ENCODE measurements at regions not wholly inside any gene's neighbourhood (a gene's known extent, or its start where the extent isn't known, plus 50 kb on each side); places are given as distances from the start of the nearest gene placed in this dataset.
"Not testable (repeated sequence)": the region's sequence is repeated elsewhere in the genome, so short reads cannot be mapped to it uniquely, and the experiment has no call there.

DNA sequence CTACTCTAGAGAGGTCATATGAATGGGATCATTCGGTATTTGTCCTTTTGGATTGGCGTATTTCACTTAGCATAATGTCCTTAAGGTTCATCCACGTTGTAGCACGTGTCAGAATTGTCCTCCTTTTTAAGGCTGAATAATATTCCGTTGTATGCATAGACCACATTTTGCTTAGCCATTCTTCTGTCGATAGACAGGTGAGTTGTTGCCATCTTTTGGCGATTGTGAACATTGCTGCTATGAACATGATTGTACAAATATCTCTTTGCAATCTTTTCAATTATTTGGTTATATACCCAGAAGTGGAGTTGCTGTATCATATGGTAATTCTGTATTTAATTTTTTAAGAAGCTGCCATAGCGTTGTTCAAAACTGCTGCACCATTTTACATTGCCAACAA lies 52.4 kb upstream of the GOLGA8J start:
- DNase-seq, result no peak

DNA sequence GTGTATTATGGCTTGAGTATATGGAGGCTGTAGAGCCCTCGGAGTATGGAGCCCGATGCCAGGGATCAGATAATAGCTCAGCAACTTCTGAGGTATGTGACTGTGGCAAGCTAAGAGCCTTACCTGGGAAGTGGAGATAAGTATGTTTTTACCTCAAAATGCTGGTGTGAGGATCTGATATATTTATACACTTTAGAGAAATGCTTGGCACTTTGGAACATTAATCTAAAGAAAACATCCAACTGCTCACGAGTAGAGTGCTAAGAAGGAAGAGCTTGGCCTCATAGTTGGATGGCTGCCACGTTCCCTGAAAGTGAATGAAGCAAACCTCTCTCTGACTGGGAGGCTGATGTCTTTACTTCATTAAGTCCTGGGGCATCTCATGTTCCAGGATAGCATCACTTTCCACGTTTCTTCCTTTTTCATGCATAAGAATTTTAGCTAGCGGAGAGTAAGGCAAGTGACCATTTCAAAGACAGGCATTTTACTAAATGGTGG lies 58.9 kb upstream of the GOLGA8J start:
- no peak for DNase-seq

DNA sequence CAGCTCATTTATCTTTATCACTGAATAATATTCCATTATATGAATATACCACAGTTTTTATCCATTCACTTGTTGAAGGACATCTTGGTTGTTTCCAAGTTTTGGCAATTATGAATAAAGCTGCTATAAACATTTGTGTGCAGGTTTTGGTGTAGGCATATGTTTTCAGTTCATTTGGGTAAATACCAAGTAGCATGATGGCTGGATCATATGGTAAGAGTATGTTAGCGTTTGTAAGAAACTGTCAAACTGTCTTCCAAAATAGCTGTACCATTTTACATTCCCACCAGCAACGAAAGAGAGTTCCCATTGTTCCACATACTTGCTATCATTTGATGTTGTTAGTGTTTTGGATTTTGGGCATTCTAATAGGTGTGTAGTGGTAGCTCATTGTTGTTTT lies 72.0 kb upstream of the GOLGA8J start:
- DNase-seq, result no peak

GRCh38 chr15:30008156-30008555 lies 74.6 kb upstream of the GOLGA8J start:
- DNase-seq, result no peak

- no peak for DNase-seq
These were observed 81.2 kb upstream of the GOLGA8J start for GRCh38 chr15:30001602-30002001.

DNA sequence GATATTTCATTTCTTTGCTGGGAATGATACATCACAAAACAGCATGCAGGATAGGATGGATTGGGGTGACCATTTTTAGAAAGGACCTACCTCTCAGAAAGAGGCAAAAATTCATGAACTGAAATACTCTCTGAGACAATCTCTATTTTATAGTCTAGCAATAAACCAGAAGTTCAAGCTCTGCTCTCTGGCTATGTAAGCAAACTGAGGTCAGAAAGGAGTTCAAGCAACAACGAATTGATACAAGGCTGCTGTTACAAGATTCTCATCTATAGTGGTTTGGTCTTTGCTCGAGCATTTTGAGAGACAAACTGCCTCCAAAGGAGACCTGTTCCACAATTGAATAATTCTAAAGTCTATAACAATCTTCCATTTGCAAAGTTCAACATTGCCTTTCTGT lies 84.7 kb upstream of the GOLGA8J start:
- no peak for DNase-seq

DNA sequence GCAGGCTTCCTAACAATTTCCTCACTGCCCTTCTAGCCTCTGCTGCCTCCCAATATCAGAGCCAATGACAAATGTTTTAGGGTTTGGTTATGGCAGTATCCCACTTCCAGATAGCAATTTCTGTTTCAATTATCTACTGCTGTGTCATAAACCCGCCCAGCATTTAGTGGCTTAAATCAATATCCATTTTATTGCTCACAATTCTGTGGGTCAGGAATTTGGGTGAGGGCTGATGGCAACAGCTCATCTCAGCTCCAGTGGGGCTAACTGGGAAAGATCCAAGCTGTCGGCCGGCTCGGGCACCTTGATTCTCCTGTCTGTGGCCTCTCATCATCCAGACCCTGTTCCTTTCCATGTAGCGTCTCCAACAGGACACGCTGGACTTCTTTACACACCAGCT lies 85.3 kb upstream of the GOLGA8J start:
- DNase-seq, result no peak

GRCh38 chr15:29994284-29994683 lies 88.5 kb upstream of the GOLGA8J start:
- DNase-seq, result no peak

- DNase-seq, result no peak
These were observed 91.8 kb upstream of the GOLGA8J start for GRCh38 chr15:29990954-29991353.

DNA sequence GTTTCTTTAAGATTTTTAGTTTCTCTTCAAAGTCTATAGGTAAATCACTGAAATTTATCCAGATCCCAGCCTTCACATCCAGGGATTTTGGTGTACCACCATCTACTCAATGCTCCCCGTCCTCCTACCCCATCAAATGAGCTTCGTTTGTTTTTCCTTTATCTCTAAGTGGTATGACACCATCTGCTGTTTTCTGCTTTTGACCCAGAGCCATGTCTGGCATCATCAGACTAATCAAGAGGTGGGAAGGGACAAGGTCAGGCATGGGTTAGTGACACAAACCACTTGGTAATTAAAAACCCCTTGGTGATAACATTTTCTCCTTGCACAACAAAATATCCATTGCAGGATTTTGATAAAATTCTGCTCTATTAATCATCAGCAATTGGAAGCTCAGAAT lies 92.7 kb upstream of the GOLGA8J start:
- no peak for DNase-seq

DNA sequence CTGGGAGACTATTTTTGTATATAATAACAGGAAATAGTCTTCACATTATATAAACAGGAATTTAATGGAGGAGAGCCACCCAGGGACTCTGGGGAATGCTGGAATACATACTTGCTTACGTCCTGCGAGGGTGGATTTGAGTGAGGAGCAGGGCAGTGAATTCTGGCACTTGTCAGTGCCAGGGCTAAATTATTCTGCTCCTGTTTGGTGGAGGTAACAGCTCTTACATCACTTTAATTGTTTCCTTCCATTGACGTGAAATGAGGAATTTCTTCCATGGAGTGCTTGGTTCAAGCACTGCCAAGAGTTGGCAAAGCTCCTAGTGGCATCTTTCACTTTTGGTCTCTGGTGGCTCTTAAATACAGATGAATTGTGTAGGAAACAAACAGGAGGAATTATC lies 94.1 kb upstream of the GOLGA8J start:
- no peak for DNase-seq

- DNase-seq, result no peak
These were observed 95.8 kb upstream of the GOLGA8J start for GRCh38 chr15:29986946-29987345.

DNA sequence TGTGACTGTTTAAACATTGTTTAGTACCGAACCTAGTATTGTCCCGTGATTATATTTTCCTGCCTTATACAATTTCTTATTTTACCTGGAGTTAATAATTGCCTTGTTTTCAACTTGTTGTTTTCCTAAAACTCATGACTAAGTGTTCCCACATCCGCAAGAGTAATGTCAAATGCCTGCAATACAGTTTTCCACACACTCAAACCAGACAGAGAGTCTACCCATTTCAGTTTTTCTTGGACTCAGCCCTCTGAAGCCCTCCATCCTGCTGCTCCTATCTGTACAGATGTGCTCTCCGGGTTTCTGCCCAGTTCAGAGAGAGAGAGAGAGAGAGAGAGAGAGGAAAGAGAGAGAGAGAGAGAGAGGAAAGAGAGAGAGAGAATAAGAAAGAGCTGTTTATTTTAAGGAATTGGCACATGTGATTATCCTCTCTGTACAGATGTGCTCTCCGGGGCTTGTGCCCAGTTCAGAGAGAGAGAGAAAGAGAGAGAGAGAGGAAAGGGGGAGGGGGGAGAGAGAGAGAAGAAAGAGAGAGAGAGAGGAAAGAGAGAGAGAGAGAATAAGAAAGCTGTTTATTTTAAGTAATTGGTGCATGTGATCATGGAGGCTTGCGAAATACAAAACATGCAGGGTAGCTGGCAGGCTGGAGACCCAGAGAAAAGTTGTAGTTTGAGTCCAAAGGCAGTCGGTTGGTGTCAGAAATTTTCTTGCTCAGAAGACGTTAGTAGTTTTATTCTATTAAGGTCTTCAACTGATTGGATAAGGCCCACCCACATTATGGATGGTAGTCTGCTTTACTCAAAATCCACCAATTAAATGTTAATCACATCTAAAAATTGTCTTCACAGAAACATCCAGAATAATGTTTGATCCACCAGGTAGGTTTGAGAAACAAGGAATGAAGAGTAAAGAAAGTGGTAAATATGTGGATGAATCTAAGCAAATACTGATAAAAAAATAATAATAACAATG lies 104.1 kb upstream of the GOLGA8J start:
- no peak for DNase-seq

GRCh38 chr15:29974056-29974455 lies 108.7 kb upstream of the GOLGA8J start:
- DNase-seq, result not testable (repeated sequence)

DNA sequence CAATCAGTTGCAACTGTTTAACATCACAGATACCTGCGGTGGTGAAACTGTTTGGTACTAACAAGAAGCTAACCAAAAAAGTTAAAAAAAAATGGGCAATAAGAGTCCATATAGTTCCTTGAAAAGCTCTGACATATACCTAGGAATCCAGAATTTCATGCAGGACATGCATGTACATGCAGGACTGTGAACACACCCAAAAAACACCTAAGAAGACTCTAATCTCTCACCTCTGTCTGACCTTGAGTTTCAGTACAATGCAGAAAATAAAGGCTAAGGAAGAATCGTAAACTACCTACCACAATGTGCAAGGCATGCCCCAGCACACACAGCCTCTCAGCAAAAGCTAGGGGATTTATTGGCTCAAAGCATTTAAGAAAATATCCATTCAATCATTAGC lies 110.7 kb upstream of the GOLGA8J start:
- DNase-seq, result no peak

DNA sequence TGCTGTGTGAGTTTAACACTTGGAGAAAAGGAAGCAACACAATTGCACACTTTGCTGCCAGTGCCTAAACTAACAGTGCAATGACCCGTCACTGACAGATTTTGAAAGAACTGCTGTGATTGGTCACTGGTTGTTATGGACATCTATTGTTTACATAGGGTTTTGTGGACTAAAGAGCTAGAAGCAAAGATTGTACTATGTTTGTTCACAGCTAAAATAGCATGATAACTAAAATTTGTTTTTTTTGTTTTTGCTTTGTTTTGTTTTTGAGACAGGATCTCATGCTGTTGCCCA lies 112.4 kb upstream of the GOLGA8J start:
- no peak for DNase-seq

GRCh38 chr15:29969562-29970401 lies 113.0 kb upstream of the GOLGA8J start:
- DNase-seq, result no peak

- DNase-seq, result no peak
These were observed 113.7 kb upstream of the GOLGA8J start for GRCh38 chr15:29968895-29969561.

GRCh38 chr15:29968099-29968894 lies 114.5 kb upstream of the GOLGA8J start:
- DNase-seq, result no peak

GRCh38 chr15:29962407-29962806 lies 120.3 kb upstream of the GOLGA8J start:
- no peak for DNase-seq

DNA sequence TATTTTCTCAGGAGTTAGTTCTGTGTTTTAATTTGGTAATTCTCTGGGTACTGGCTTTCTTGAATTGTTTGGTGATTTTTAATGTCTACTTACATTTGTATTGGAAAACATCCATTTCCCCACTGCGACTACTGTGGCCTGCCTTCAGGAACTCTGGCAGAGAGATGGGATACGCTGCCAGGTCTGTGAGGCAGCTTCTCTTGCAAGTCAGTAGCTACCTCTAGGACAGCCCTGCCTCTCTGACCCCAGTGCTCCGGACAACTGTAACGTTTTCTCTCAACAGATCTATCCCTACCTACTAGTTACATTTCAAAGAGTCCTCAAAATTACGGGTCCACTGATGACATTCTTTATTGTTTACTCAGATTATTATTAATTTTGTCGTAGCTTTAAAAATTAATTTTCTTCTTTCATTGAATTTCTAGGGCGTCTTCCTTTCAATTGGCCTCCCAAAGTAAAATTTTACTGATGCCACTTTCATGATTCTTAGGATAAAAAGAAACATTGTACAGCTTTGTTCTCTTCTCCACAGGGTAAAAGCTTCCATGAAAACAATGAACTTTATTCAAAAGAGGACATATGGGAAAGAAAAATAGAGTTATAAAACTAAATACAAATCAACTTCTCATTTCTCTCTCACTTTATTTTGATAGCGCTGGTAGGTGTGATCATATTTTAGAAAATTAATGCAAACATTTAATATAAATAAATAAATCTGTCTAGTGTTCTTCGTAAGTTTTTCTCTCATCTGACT lies 123.2 kb upstream of the GOLGA8J start:
- DNase-seq, result no peak

DNA sequence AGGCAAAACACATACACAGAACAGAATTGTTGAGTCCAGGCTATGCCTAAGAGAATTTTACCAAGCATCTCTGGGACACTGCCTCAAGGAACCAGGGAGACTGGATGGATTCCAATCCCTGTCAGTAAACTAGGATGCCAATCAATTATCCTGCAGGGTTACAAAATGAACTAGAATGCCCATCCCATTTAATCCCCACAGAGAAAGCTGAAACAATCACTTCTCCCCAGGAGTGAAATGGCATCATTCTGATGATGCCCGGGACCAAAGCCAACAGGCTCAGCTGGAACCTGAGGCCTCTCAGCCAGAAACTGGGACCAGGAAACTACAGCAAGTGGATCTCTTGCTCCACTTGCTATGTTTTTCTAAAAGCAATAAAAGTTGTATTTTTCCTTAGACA lies 130.0 kb upstream of the TJP1 start:
- DNase-seq, result no peak
